Liver (tissue), 8 donors: ENCODE measurements at regions not wholly inside any gene's neighbourhood (a gene's known extent, or its start where the extent isn't known, plus 50 kb on each side); places are given as distances from the start of the nearest gene placed in this dataset.

Source experiments
- DNase-seq: peaks from one replicate; pipeline ENCODE4 v3.0.0-alpha.2; 2017; ENCODE audit warnings: low spot score
- H3K27ac ChIP-seq, 2 donors: one replicate each; pipeline ENCODE4 v1.7.0; 2013; ENCODE audit warnings: inconsistent platforms in 2 of 2, low read length in 2 of 2, control low read depth in 1 of 2, low read depth in 1 of 2, mild to moderate bottlenecking in 1 of 2
- H3K27me3 ChIP-seq, 4 donors: one replicate each; pipeline versions ENCODE4 v1.6.1 to v1.7.0; 2013; ENCODE audit warnings: low read length in 3 of 4, inconsistent platforms in 1 of 4, mild to moderate bottlenecking in 1 of 4, moderate library complexity in 1 of 4; ENCODE audit not compliant: control insufficient read depth in 4 of 4, insufficient read depth in 4 of 4
- H3K36me3 ChIP-seq, 4 donors: one replicate each; pipeline versions ENCODE4 v1.6.1 to v1.7.0; 2013; ENCODE audit warnings: low read length in 3 of 4, mild to moderate bottlenecking in 3 of 4, low read depth in 1 of 4, moderate library complexity in 1 of 4; ENCODE audit not compliant: control insufficient read depth in 4 of 4, insufficient read depth in 3 of 4
- H3K4me1 ChIP-seq, 4 donors: one replicate each; pipeline versions ENCODE4 v1.6.1 to v1.7.0; 2013; ENCODE audit warnings: low read length in 3 of 4, mild to moderate bottlenecking in 3 of 4, moderate library complexity in 1 of 4; ENCODE audit not compliant: control insufficient read depth in 4 of 4, insufficient read depth in 4 of 4
- H3K4me3 ChIP-seq, 3 donors: one replicate each; pipeline versions ENCODE4 v1.6.1 to v1.7.0; 2013; ENCODE audit warnings: low read length in 3 of 3, control low read depth in 1 of 3, low read depth in 1 of 3, mild to moderate bottlenecking in 1 of 3
- H3K9ac ChIP-seq, 2 donors: one replicate each; pipeline ENCODE4 v1.7.0; 2013; ENCODE audit warnings: low read length in 2 of 2, mild to moderate bottlenecking in 2 of 2, moderate library complexity in 2 of 2, control low read depth in 1 of 2, low read depth in 1 of 2
- H3K9me3 ChIP-seq, 4 donors: one replicate each; pipeline versions ENCODE4 v1.6.1 to v1.7.0; 2013; ENCODE audit warnings: low read length in 3 of 4; ENCODE audit not compliant: control insufficient read depth in 4 of 4
- ATF3 ChIP-seq: IDR thresholded peaks from 2 replicates; pipeline ENCODE4 v1.6.1; 2016; ENCODE audit warnings: antibody characterized with exemption
- CTCF ChIP-seq: fragments of 150-350 bp; IDR thresholded peaks from 2 replicates; pipeline ENCODE4 v1.5.1; 2017; ENCODE audit warnings: improper control_type of control experiment, low read depth, low read length; ENCODE audit not compliant: missing input control
- EGR1 ChIP-seq, 2 donors: IDR thresholded peaks; 2 replicates each; pipeline ENCODE4 v1.6.1; 2016 to 2018; ENCODE audit warnings: antibody characterized with exemption in 2 of 2, low read depth in 2 of 2
- FOXA1 ChIP-seq: IDR thresholded peaks from 2 replicates; pipeline ENCODE4 v1.6.1; 2016; ENCODE audit warnings: antibody characterized with exemption
- FOXA2 ChIP-seq: IDR thresholded peaks from 2 replicates; pipeline ENCODE4 v1.6.1; 2016; ENCODE audit warnings: antibody characterized with exemption
- GABPA ChIP-seq, 2 donors: IDR thresholded peaks in 1 of 2; conservative IDR thresholded peaks in 1 of 2; 2 replicates each; pipeline ENCODE4 v1.6.1; 2016; ENCODE audit warnings: antibody characterized with exemption in 2 of 2, mild to moderate bottlenecking in 1 of 2, moderate library complexity in 1 of 2
- HNF4A ChIP-seq, 2 donors: conservative IDR thresholded peaks; 2 replicates each; pipeline ENCODE4 v1.6.1; 2016; ENCODE audit warnings: antibody characterized with exemption in 2 of 2, mild to moderate bottlenecking in 2 of 2
- HNF4G ChIP-seq: IDR thresholded peaks from 2 replicates; pipeline ENCODE4 v1.6.1; 2016; ENCODE audit warnings: antibody characterized with exemption
- JUND ChIP-seq, 2 donors: IDR thresholded peaks; 2 replicates each; pipeline ENCODE4 v1.6.1; 2016; ENCODE audit warnings: antibody characterized with exemption in 2 of 2
- MAX ChIP-seq: IDR thresholded peaks from 2 replicates; pipeline ENCODE4 v1.6.1; 2016; ENCODE audit warnings: antibody characterized with exemption
- NR2F2 ChIP-seq: IDR thresholded peaks from 2 replicates; pipeline ENCODE4 v1.6.1; 2016; ENCODE audit warnings: antibody characterized with exemption
- RAD21 ChIP-seq, 2 donors: IDR thresholded peaks; 2 replicates each; pipeline ENCODE4 v1.6.1; 2016; ENCODE audit warnings: antibody characterized with exemption in 2 of 2, mild to moderate bottlenecking in 2 of 2
- REST ChIP-seq: IDR thresholded peaks from 2 replicates; pipeline ENCODE4 v1.6.1; 2016; ENCODE audit warnings: antibody characterized with exemption, mild to moderate bottlenecking
- RXRA ChIP-seq, 2 donors: IDR thresholded peaks; 2 replicates each; pipeline ENCODE4 v1.6.1; 2017 to 2018; ENCODE audit warnings: antibody characterized with exemption in 2 of 2, mild to moderate bottlenecking in 1 of 2
- SP1 ChIP-seq: IDR thresholded peaks from 2 replicates; pipeline ENCODE4 v1.6.1; 2018; ENCODE audit warnings: antibody characterized with exemption, mild to moderate bottlenecking
- TAF1 ChIP-seq: conservative IDR thresholded peaks from 2 replicates; pipeline ENCODE4 v1.6.1; 2016; ENCODE audit warnings: antibody characterized with exemption, mild to moderate bottlenecking
- YY1 ChIP-seq: IDR thresholded peaks from 2 replicates; pipeline ENCODE4 v1.6.1; 2016; ENCODE audit warnings: antibody characterized with exemption, mild to moderate bottlenecking
- ZBTB33 ChIP-seq: IDR thresholded peaks from 2 replicates; pipeline ENCODE4 v1.6.1; 2016; ENCODE audit warnings: antibody characterized with exemption
- WGBS: extraction: QIAGEN DNeasy Blood & Tissue Kit; methylation state at CpG from one replicate; pipeline ENCODE4 v1.1.7; 2013; 5-methylcytosine and 5-hydroxymethylcytosine counted together
- donor health status: healthy.
- donor health status: healthy.
- donor health status: healthy.
- donor health status: healthy.
- donor health status: healthy.

- no peaks in the 10 kb centered on the region for H3K4me1 ChIP-seq
- H3K9ac ChIP-seq: no peak overlapping the region
- H3K27ac ChIP-seq: no peak overlapping the region
- H3K4me3 ChIP-seq: no peak overlapping the region
- no peak for DNase-seq
- H3K9me3 ChIP-seq: no peaks in the 10 kb centered on the region
- H3K36me3 ChIP-seq: no peaks in the 10 kb centered on the region
- H3K27me3 ChIP-seq: no peaks in the 10 kb centered on the region
- TF ChIP-seq JUND (IDR thresholded peaks at IDR 0.05): no peak
- TF ChIP-seq TAF1: no peak
- no peak for TF ChIP-seq EGR1 (IDR thresholded peaks at IDR 0.05; ENCODE audit: low read depth in 2 of 2)
- TF ChIP-seq CTCF: no peak
- no peak for TF ChIP-seq YY1
- TF ChIP-seq ATF3: no peak
- no peak for TF ChIP-seq NR2F2
- TF ChIP-seq MAX: no peak
- TF ChIP-seq RXRA (IDR thresholded peaks at IDR 0.05): no peak
- no peak for TF ChIP-seq ZBTB33
- no peak for TF ChIP-seq FOXA2
- no peak for TF ChIP-seq HNF4G
- no peak for TF ChIP-seq RAD21 (IDR thresholded peaks at IDR 0.05)
- no peak for TF ChIP-seq FOXA1
- no peak for TF ChIP-seq HNF4A (conservative IDR thresholded peaks at IDR 0.05)
- no peak for TF ChIP-seq GABPA (IDR thresholded peaks at IDR 0.05 in 1 of 2, conservative IDR thresholded peaks at IDR 0.05 in 1 of 2)
- WGBS: 88% methylated on average over 3 of the region's 3 CpGs
Observed at GRCh38 chr5:153212471-153212870, 278.0 kb upstream of the GRIA1 start.

- Histone ChIP-seq H3K27ac (no peak overlapping the region), H3K27me3 (peaks cover 0 to 3% (median 0%) of the 10 kb centered on the region in 4 donors), H3K9me3 (no peaks in the 10 kb centered on the region), H3K36me3 (no peaks in the 10 kb centered on the region), H3K4me3 (no peak overlapping the region), H3K4me1 (no peaks in the 10 kb centered on the region), H3K9ac (no peak overlapping the region)
- DNase-seq: no peak
- TF ChIP-seq TAF1 (no peak), REST (no peak), SP1 (no peak), CTCF (no peak), ATF3 (no peak), FOXA2 (no peak), GABPA (IDR thresholded peaks at IDR 0.05 in 1 of 2, conservative IDR thresholded peaks at IDR 0.05 in 1 of 2) (no peak), JUND (IDR thresholded peaks at IDR 0.05) (no peak)
Observed at GRCh38 chr5:153222936-153223335, 267.5 kb upstream of the GRIA1 start.
